ENCODE measurements at regions not wholly inside any gene's neighbourhood (a gene's known extent, or its start where the extent isn't known, plus 50 kb on each side); places are given as distances from the start of the nearest gene placed in this dataset.

DNA sequence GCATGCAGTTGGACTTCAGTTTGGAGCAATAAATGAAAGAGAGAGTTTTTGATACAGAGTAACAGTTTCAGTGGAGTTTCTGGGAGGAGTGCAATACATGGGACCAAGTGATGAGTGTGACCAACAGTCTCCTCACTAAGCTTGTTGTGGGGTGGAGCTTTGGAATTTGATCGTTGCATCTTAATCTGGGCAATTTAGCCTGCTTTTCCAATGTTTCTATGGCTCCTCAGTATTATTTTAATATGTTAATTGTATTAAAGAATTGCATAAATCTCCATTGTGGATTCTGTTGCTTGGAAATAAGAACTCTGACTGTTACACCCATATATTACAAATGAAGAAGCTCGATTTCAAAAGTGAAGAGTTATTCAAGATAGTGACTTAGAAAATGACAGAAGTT lies 446.6 kb upstream of the LRATD1 start:
- no peak for TF ChIP-seq POLR2A (IDR thresholded peaks at IDR 0.05; ENCODE audit: low read depth)
- TF ChIP-seq, protein P1, sequence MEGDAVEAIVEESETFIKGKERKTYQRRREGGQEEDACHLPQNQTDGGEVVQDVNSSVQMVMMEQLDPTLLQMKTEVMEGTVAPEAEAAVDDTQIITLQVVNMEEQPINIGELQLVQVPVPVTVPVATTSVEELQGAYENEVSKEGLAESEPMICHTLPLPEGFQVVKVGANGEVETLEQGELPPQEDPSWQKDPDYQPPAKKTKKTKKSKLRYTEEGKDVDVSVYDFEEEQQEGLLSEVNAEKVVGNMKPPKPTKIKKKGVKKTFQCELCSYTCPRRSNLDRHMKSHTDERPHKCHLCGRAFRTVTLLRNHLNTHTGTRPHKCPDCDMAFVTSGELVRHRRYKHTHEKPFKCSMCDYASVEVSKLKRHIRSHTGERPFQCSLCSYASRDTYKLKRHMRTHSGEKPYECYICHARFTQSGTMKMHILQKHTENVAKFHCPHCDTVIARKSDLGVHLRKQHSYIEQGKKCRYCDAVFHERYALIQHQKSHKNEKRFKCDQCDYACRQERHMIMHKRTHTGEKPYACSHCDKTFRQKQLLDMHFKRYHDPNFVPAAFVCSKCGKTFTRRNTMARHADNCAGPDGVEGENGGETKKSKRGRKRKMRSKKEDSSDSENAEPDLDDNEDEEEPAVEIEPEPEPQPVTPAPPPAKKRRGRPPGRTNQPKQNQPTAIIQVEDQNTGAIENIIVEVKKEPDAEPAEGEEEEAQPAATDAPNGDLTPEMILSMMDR (IDR thresholded peaks at IDR 0.05): no peak
- no peak for TF ChIP-seq EP300 (IDR thresholded peaks at IDR 0.05)
- no peak for TF ChIP-seq POLR2AphosphoS5 (IDR thresholded peaks at IDR 0.05)
